HCT116 (cell line): ENCODE measurements at regions not wholly inside any gene's neighbourhood (a gene's known extent, or its start where the extent isn't known, plus 50 kb on each side); places are given as distances from the start of the nearest gene placed in this dataset.

ENCODE experiments used
- ATAC-seq: fragments of 200-7000 bp; cut with Tn5 transposase; 2 replicates; pipeline ENCODE4 v1.9.1; 2020; ENCODE audit warnings: mild to moderate bottlenecking, moderate library complexity
- BruUV-seq: library from RNA; stranded (reverse); fragments of 400-500 nt; replicated peaks from 2 replicates; lab custom pipeline; 2021; lab: Mats Ljungman, UMichigan
- CTCF ChIA-PET: fragments of 300-600 bp; sonication (Branson Sonifier 250); formaldehyde crosslinking; loops from one replicate; lab custom pipeline; 2021; ENCODE audit warnings: antibody characterized with exemption; lab: Charles Lee
- POLR2A ChIA-PET: fragments of 300-600, 350-600 bp; sonication (Branson Sonifier 250); formaldehyde crosslinking; loops from one replicate; lab custom pipeline; 2021; ENCODE audit warnings: antibody characterized with exemption; lab: Charles Lee
- RAD21 ChIA-PET, 2 experiments: fragments of 300-600 bp; sonication (Branson Sonifier 250); formaldehyde crosslinking; loops; one replicate each; lab custom pipeline; 2023; ENCODE audit warnings: low total read pairs in 2 of 2; ENCODE audit not compliant: uncharacterized antibody in 2 of 2, unreplicated experiment in 2 of 2, low non-redundant PET in 1 of 2; lab: Charles Lee
- DNase-seq: peaks from one replicate; pipeline ENCODE4 v3.0.0-alpha.2; 2010; ENCODE audit warnings: low read depth, low spot score
- H2AFZ ChIP-seq: fragments of 200-600 bp; shearing (Covaris generic), sonication (generic); 2 replicates; pipeline ENCODE4 v1.6.1; 2017; ENCODE audit warnings: low read depth, mixed run types, mixed read lengths, antibody characterized with exemption, low read length; ENCODE audit not compliant: poor library complexity, severe bottlenecking
- H3K27ac ChIP-seq: 2 replicates; pipeline ENCODE4 v1.5.1; 2012; ENCODE audit warnings: low read depth, low read length
- H3K27me3 ChIP-seq: fragments of 200-600 bp; sonication (generic); 2 replicates; pipeline ENCODE4 v1.6.1; 2016; ENCODE audit warnings: mixed run types, low read length, mixed read lengths; ENCODE audit not compliant: insufficient read depth
- H3K36me3 ChIP-seq, 2 experiments: fragments of 200-500 bp in 1 of 2; fragments of 200-600 bp in 1 of 2; sonication (Bioruptor generic) in 1 of 2; sonication (generic) in 1 of 2; 2 replicates each; pipeline versions ENCODE4 v1.5.1 to v1.6.1; 2014 to 2016; ENCODE audit warnings: low read length in 2 of 2, inconsistent platforms in 1 of 2, mixed read lengths in 1 of 2, mixed run types in 1 of 2; ENCODE audit not compliant: insufficient read depth in 2 of 2, control insufficient read depth in 1 of 2
- H3K4me1 ChIP-seq, 2 experiments: fragments of 200-600 bp in 1 of 2; sonication (generic) in 1 of 2; 2 replicates each; pipeline versions ENCODE4 v1.5.1 to v1.6.1; 2012 to 2017; ENCODE audit warnings: low read length in 2 of 2, inconsistent platforms in 1 of 2, mild to moderate bottlenecking in 1 of 2, mixed read lengths in 1 of 2, mixed run types in 1 of 2, moderate library complexity in 1 of 2; ENCODE audit not compliant: insufficient read depth in 2 of 2, control insufficient read depth in 1 of 2
- H3K4me2 ChIP-seq: fragments of 200-600 bp; sonication (generic); 2 replicates; pipeline ENCODE4 v1.6.1; 2017; ENCODE audit warnings: mixed run types, low read length, mixed read lengths
- H3K4me3 ChIP-seq, 2 experiments: fragments of 200-600 bp in 1 of 2; sonication (generic) in 1 of 2; replicated peaks in 1 of 2; 2 replicates each; pipeline ENCODE4 v1.5.1; 2011 to 2016; ENCODE audit warnings: low read length in 2 of 2, control low read depth in 1 of 2, low read depth in 1 of 2, mild to moderate bottlenecking in 1 of 2, mixed read lengths in 1 of 2, mixed run types in 1 of 2
- H3K79me2 ChIP-seq: fragments of 200-600 bp; sonication (generic); 2 replicates; pipeline ENCODE4 v1.6.1; 2017; ENCODE audit warnings: mild to moderate bottlenecking, mixed run types, low read length, moderate library complexity, mixed read lengths; ENCODE audit not compliant: insufficient read depth
- H3K9ac ChIP-seq: fragments of 200-600 bp; sonication (generic); 2 replicates; pipeline ENCODE4 v1.6.1; 2016; ENCODE audit warnings: low read length, mixed read lengths
- H3K9me2 ChIP-seq: fragments of 200-600 bp; sonication (generic), shearing (Covaris generic); 2 replicates; pipeline ENCODE4 v1.6.1; 2017; ENCODE audit warnings: mixed run types, mild to moderate bottlenecking, moderate library complexity; ENCODE audit not compliant: insufficient read depth
- H3K9me3 ChIP-seq, 2 experiments: fragments of 200-500 bp in 1 of 2; fragments of 200-600 bp in 1 of 2; sonication (Bioruptor generic) in 1 of 2; sonication (generic) in 1 of 2; 2 replicates each; pipeline ENCODE4 v1.6.1; 2014 to 2017; ENCODE audit warnings: low read length in 2 of 2, mixed read lengths in 2 of 2, inconsistent platforms in 1 of 2, low read depth in 1 of 2, mild to moderate bottlenecking in 1 of 2, mixed run types in 1 of 2, moderate library complexity in 1 of 2; ENCODE audit not compliant: control insufficient read depth in 1 of 2, insufficient read depth in 1 of 2
- H4K20me1 ChIP-seq: fragments of 200-600 bp; sonication (generic), shearing (Covaris generic); 2 replicates; pipeline ENCODE4 v1.6.1; 2017; ENCODE audit warnings: mixed run types, mild to moderate bottlenecking, moderate library complexity; ENCODE audit not compliant: insufficient read depth
- CBX3 ChIP-seq: IDR thresholded peaks from 2 replicates; pipeline ENCODE4 v1.6.1; 2012; ENCODE audit warnings: low read depth
- EZH2phosphoT487 ChIP-seq: fragments of 200-600 bp; IDR thresholded peaks from 2 replicates; pipeline ENCODE4 v1.6.1; 2018; ENCODE audit warnings: antibody characterized with exemption, borderline replicate concordance
- intact Hi-C: fragments of 100-400 bp; cut with micrococcal nuclease; formaldehyde crosslinking; loops from 2 replicates; pipeline ENCODE4 v1.10.0; 2022
- TF ChIP-seq, protein P1 (sequence below), 3 experiments: fragments of 200-600 bp in 1 of 3; sonication (generic) in 1 of 3; IDR thresholded peaks in 2 of 3; conservative IDR thresholded peaks in 1 of 3; 2 replicates each; pipeline ENCODE4 v1.5.1; 2012 to 2017; ENCODE audit warnings: low read depth in 2 of 3, low read length in 2 of 3, antibody characterized with exemption in 1 of 3, borderline replicate concordance in 1 of 3, control low read depth in 1 of 3, mild to moderate bottlenecking in 1 of 3, mixed read lengths in 1 of 3, mixed run types in 1 of 3, moderate library complexity in 1 of 3; ENCODE audit not compliant: insufficient read depth in 1 of 3
- TF ChIP-seq, protein P2 (sequence below): IDR thresholded peaks from 2 replicates; pipeline ENCODE4 v1.6.1; 2012
- TF ChIP-seq, protein P3 (sequence below): IDR thresholded peaks from 2 replicates; pipeline ENCODE4 v1.6.1; 2011; ENCODE audit warnings: mild to moderate bottlenecking, low read length, moderate library complexity; ENCODE audit not compliant: insufficient replicate concordance; ENCODE audit errors: extremely low read depth

DNA sequence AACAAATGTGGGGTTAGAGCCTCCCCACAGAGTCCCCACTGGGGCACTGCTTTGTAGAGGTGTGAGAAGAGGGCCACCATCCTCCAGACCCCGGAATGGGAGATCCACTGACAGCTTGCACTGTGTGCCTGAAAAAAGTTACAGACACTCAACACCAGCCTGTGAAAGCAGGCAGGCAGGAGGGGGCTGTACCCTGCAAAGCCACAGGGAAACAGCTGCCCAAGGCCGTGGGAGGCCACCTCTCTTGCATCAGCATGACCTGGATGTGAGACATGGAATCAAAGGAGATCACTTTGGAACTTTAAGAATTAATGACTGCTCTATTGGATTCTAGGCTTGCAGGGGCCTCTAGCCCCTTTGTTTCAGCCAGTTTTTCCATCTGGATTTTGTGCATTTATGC, 782.3 kb downstream of the BRINP1 start (continued):
- TF ChIP-seq, protein P1, sequence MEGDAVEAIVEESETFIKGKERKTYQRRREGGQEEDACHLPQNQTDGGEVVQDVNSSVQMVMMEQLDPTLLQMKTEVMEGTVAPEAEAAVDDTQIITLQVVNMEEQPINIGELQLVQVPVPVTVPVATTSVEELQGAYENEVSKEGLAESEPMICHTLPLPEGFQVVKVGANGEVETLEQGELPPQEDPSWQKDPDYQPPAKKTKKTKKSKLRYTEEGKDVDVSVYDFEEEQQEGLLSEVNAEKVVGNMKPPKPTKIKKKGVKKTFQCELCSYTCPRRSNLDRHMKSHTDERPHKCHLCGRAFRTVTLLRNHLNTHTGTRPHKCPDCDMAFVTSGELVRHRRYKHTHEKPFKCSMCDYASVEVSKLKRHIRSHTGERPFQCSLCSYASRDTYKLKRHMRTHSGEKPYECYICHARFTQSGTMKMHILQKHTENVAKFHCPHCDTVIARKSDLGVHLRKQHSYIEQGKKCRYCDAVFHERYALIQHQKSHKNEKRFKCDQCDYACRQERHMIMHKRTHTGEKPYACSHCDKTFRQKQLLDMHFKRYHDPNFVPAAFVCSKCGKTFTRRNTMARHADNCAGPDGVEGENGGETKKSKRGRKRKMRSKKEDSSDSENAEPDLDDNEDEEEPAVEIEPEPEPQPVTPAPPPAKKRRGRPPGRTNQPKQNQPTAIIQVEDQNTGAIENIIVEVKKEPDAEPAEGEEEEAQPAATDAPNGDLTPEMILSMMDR (IDR thresholded peaks at IDR 0.05 in 2 of 3, conservative IDR thresholded peaks at IDR 0.05 in 1 of 3; ENCODE audit: borderline replicate concordance in 1 of 3, insufficient read depth in 1 of 3, low read depth in 2 of 3, low read length in 2 of 3) = no peak
- TF ChIP-seq, protein P2, sequence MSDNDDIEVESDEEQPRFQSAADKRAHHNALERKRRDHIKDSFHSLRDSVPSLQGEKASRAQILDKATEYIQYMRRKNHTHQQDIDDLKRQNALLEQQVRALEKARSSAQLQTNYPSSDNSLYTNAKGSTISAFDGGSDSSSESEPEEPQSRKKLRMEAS = no peak
- no peak for TF ChIP-seq EZH2phosphoT487

DNA sequence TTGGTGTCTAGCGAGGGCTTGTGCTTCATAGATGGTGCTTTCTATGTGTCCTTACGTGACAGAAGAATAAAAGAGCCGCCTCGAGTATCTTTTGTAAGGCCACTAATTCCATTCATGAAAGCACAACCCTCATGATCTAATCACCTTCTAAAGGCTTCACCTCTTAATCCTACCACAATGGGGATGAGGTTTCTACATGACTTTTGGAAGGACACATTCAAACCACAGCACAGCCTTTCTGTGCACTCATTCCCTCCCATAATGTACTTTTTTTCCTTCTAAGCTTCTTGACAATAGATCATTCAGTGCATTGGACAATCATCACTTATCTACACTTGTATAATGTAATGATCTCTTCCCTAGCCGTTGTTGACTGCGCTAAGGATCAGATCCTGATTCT, 774.8 kb downstream of the BRINP1 start:
- intact Hi-C loops = no loop called here
- POLR2A ChIA-PET = no interaction called here
- BruUV-seq = no TSS peak
- Histone ChIP-seq H3K9ac (no peak overlapping the region), H3K27ac (no peak overlapping the region), H3K79me2 (no peaks in the 10 kb centered on the region), H3K9me2 (no peaks in the 10 kb centered on the region), H3K36me3 (no peaks in the 10 kb centered on the region), H2AFZ (no peak overlapping the region), H3K27me3 (no peaks in the 10 kb centered on the region), H3K4me2 (no peak overlapping the region), H3K4me3 (no peak overlapping the region), H4K20me1 (no peaks in the 10 kb centered on the region), H3K4me1 (no peaks in the 10 kb centered on the region), H3K9me3 (peaks cover 0 to 26% of the 10 kb centered on the region in 2 experiments; a peak in 2 of 4 replicates)
- TF ChIP-seq, protein P3, sequence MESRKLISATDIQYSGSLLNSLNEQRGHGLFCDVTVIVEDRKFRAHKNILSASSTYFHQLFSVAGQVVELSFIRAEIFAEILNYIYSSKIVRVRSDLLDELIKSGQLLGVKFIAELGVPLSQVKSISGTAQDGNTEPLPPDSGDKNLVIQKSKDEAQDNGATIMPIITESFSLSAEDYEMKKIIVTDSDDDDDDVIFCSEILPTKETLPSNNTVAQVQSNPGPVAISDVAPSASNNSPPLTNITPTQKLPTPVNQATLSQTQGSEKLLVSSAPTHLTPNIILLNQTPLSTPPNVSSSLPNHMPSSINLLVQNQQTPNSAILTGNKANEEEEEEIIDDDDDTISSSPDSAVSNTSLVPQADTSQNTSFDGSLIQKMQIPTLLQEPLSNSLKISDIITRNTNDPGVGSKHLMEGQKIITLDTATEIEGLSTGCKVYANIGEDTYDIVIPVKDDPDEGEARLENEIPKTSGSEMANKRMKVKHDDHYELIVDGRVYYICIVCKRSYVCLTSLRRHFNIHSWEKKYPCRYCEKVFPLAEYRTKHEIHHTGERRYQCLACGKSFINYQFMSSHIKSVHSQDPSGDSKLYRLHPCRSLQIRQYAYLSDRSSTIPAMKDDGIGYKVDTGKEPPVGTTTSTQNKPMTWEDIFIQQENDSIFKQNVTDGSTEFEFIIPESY = no peak
- TF ChIP-seq CBX3 = no peak
- DNase-seq (no peak), ATAC-seq (no peak)
- RAD21 ChIA-PET = no interaction called here
- CTCF ChIA-PET = no interaction called here
